Left colon (tissue), 2 donors: ENCODE measurements at regions not wholly inside any gene's neighbourhood (a gene's known extent, or its start where the extent isn't known, plus 50 kb on each side); places are given as distances from the start of the nearest gene placed in this dataset.

ENCODE experiments used
- ATAC-seq: fragments of 200-7000 bp; cut with Tn5 transposase; one replicate; pipeline ENCODE4 v1.9.1; 2020; ENCODE audit warnings: mild to moderate bottlenecking, moderate library complexity
- DNase-seq, 2 donors: peaks; one replicate each; pipeline ENCODE4 v3.0.0-alpha.2; 2020
- intact Hi-C, 2 donors: fragments of 100-400 bp; cut with DNase I in 1 of 2; cut with micrococcal nuclease in 1 of 2; formaldehyde crosslinking; loops; one replicate each; pipeline versions ENCODE4 v1.11.2 to v1.14.0; 2022; cut with DNase I, micrococcal nuclease
- donor health status: DM: no; HTN: no; CAD: no.
- donor health status: DM: yes; HTN: yes; CAD: no.

DNA sequence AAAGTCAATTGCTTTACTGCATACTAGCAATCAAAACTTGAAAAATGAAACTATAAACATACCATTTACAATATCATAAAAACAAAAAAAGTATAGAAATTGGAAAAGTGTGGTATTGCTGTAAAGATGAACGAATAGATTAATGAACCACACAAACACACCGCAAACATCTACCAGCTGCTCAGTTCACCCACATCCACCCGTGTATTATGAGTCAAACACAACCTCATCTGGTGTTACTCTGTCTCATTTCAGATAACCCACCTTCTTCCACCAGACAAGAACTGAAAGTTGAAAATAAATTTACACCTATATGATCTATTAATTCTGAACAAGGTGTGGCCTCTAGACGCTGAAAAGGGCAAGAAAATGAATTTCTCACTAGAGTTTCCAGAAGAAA is 53.3 kb downstream of the BLID start:
- DNase-seq = no peak
- intact Hi-C loops = no loop called here

DNA sequence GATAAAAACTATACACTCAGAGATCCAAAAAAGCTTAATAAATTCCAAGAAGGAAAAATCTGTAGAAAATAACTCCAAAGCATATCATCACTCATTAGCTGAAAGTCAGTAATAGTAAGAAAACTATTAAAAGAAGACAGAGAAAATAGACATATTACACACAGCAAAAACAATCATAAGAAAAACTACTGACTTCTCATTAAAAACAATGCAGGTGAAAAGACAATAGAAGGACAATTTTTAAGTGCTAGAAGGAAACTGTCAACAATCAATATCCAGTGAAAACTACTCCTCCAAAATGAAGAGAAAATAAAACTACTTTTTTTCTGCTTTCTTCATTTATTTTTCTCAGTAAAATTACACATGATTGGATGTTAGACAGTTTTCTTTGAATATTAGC is 56.5 kb downstream of the BLID start:
- ATAC-seq (no peak), DNase-seq (no peak)
- intact Hi-C loops = no loop called here

More for the DNA sequence above, 53.3 kb downstream of the BLID start:
- ATAC-seq = no peak

DNA sequence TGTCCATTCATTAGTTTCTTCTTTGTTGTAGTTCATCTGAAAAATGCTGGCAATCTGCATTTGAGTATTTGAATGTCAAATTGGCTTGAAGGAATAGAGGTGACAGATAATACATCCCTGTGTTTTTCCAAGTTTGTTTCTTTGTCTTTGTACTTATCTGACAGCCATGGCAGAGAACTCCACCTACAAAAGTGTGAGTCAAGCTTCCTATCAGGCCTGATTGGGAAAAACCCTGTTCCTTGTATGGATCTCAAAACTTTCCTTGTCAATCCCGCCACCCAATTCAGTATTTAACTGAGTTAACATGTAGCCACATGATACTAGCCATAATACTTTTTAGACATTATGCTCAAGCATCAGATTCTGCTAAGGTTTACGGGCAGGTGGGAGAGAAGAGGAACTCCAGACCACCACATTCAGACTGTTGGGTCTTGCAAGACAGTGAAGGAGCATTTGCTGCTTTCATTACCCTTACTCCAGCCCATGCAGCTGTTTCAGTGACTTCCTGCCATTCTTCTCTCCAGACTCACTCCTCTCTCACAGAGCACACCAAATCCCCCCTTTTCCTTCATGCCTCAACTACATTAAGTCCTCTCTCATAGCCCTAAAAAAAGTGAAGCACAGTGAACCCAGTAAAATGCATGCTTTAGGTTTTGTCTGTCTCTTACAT is 65.9 kb downstream of the BLID start:
- intact Hi-C loops = no loop called here
- ATAC-seq = no peak
- DNase-seq = no peak

DNA sequence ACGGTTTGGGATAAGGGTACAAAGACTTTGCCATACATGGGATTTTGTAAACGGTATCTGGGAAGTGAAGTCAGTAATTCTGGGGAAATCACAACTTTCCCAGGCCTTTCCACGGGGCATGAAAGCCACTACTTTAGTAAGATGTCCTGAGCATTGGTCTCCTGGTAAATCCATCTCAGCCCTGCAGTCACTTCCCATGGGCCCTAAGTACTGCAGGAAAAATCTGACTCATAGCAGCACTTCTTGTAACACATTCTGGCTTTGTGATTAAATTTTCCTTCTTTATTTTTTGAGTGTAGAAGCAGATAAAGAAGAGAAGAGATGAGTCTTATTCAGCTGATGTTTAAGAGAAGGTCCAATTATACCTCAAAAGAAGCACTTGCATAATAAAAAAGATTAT is 67.6 kb downstream of the BLID start:
- ATAC-seq (no peak), DNase-seq (no peak)
- intact Hi-C loops = no loop called here

- DNase-seq = no peak
- intact Hi-C loops = no loop called here
- ATAC-seq = no peak
These were observed 69.2 kb downstream of the BLID start for GRCh38 chr11:122046846-122047245.

- ATAC-seq = no peak
- intact Hi-C loops = no loop called here
- DNase-seq = no peak
These were observed 69.6 kb downstream of the BLID start for GRCh38 chr11:122046438-122046837.

GRCh38 chr11:122045181-122045586 is 70.8 kb downstream of the BLID start:
- no peak for ATAC-seq
- no peak for DNase-seq
- intact Hi-C loops = no loop called here

- no peak for DNase-seq
- ATAC-seq = no peak
- intact Hi-C loops = no loop called here
These were observed 71.9 kb downstream of the BLID start for GRCh38 chr11:122044086-122044485.

- ATAC-seq = no peak
- intact Hi-C loops = no loop called here
- DNase-seq = no peak
These were observed 73.0 kb downstream of the BLID start for GRCh38 chr11:122042981-122043380.

- ATAC-seq = no peak
- no peak for DNase-seq
- intact Hi-C loops = no loop called here
These were observed 75.6 kb downstream of the BLID start for GRCh38 chr11:122040464-122040863.

- DNase-seq = no peak
- intact Hi-C loops = no loop called here
- no peak for ATAC-seq
These were observed 77.5 kb downstream of the BLID start for GRCh38 chr11:122038543-122038942.

- no peak for DNase-seq
- ATAC-seq = no peak
- intact Hi-C loops = no loop called here
These were observed 78.1 kb downstream of the BLID start for GRCh38 chr11:122037911-122038310.

DNA sequence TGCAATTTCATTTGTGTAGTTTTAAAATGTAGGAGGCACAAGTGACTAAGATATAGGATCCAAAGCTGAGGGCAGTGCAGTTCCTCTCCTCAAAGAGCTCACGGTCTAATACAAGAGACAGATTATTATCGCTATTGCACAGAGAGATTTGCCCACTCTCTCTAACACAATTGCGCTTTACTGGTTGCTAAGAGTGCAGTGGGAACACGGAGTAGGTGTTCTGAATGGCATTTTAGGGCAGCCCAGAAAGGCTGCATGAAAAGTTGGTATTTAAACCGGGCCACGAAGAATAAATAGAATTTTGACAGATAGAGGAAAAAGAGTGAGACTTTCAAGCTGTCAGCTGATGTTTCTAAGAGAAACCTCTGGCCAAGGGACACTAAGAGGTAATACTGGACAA is 79.5 kb downstream of the BLID start:
- DNase-seq = no peak
- intact Hi-C loops = no loop called here
- no peak for ATAC-seq

- no peak for ATAC-seq
- intact Hi-C loops = no loop called here
- DNase-seq = no peak
These were observed 80.0 kb downstream of the BLID start for GRCh38 chr11:122036018-122036417.

DNA sequence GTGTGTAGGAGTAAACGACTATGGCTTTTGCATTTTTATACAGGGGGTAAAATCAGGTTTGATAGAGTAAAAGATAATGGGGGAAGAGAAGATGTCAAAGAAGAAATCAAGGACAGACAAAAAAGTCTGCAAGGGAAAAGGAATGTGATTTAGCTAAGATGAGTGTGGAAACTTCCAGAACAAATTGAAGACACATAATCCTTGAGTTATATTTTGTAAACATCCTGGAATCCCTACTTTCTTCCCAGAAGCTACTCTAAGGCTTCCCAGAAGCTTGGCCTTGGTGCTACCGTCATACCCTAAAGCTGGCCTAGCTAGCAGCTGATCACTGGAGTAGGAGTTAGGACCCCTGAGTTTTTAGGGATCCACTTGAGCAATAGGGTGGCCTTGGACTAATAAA is 82.4 kb downstream of the BLID start:
- intact Hi-C loops = no loop called here

DNA sequence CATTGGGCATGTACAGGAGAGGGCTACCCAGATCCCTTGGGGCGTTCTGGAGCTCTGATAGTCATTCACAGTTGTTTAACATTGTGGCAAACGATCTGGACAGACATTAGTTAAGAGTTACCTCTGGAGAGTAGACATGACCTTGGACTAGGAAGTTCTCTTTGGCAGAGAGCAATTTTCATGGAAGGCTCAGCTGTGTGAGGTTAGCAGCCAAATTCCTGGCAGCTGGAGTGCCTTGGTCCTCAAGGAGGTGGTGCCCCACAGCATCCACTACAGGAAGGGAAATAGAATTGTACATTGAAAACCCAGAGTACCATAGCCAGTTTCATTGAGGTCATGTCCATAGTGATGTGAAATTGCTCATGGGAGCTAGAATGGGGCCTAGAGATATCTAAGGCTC is 82.8 kb downstream of the BLID start:
- intact Hi-C loops = no loop called here
- no peak for ATAC-seq
- no peak for DNase-seq

More for the DNA sequence above, 82.4 kb downstream of the BLID start:
- ATAC-seq (no peak), DNase-seq (no peak)

- no peak for DNase-seq
- intact Hi-C loops = no loop called here
- ATAC-seq = no peak
These were observed 83.7 kb downstream of the BLID start for GRCh38 chr11:122032317-122032716.

DNA sequence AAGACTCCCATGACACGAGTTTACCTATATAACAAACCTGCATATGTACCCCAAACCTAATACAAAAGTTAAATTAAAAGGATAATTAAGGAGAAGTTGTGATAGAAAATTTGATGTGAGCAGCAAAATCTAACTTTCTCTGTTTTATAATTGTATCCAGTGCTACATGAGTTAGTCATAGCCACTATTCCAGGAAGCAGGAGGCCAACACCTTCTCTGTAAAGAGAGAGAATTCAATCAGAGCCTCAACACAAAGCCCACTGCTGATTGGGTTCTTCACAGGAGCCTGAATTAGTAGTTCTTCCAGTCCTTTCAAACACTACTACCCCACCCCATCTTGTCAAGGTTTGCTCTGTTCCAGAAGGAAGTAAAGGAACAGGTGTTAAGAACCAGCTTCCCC is 84.2 kb downstream of the BLID start:
- intact Hi-C loops = no loop called here
- DNase-seq (no peak), ATAC-seq (no peak)

DNA sequence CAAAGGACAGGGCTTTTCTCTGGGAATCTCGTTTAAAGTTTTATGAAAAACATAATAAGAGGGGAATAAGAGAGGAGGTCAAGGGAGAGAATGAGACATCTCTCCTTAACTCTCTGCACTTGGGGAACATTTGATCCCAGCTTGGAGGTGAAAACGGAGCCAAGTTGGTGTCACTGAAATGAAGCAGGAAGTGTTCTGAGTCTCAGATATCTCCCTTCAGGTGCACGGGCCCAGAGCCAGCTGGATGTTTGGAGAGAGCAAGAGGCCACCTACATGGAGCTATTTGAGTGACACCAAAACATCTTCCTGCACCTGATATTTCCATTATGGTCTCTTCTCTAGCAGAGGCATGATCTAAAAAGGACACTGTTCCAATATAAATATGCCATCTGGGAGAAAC is 85.7 kb downstream of the BLID start:
- DNase-seq (no peak), ATAC-seq (no peak)
- intact Hi-C loops = no loop called here

- DNase-seq (no peak), ATAC-seq (no peak)
- intact Hi-C loops = no loop called here
These were observed 87.5 kb downstream of the BLID start for GRCh38 chr11:122028545-122028944.

GRCh38 chr11:122028036-122028435 is 88.0 kb downstream of the BLID start:
- ATAC-seq = no peak
- intact Hi-C loops = no loop called here
- DNase-seq = no peak

DNA sequence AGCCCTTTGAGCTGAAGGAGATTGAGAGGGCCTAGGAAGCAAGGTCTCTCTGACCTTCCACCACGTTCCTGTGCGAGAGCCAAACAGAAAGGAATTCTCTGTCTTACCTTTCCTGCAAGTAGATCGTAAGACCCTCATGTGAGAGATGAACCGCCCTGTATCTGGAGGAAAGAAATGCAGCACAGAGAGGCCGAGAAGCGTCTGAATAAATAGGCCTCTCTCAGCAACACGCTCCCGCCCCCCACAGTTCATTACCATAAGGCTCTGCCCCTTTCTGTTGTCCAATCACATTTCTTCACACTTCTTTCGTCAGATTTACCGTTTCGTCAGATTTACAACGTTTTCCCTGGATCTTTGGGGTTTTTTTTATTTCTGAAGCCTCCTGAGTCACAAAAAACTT is 90.3 kb downstream of the BLID start:
- intact Hi-C loops = no loop called here
- DNase-seq (no peak), ATAC-seq (no peak)
